HG02884 (cell line): ENCODE measurements at regions not wholly inside any gene's neighbourhood (a gene's known extent, or its start where the extent isn't known, plus 50 kb on each side); places are given as distances from the start of the nearest gene placed in this dataset.

Source experiments
- ATAC-seq: cut with Tn5 transposase; IDR thresholded peaks from one replicate; pipeline ENCODE4 v1.9.1; 2021; ENCODE audit warnings: mild to moderate bottlenecking, moderate library complexity; ENCODE audit not compliant: unreplicated experiment

DNA sequence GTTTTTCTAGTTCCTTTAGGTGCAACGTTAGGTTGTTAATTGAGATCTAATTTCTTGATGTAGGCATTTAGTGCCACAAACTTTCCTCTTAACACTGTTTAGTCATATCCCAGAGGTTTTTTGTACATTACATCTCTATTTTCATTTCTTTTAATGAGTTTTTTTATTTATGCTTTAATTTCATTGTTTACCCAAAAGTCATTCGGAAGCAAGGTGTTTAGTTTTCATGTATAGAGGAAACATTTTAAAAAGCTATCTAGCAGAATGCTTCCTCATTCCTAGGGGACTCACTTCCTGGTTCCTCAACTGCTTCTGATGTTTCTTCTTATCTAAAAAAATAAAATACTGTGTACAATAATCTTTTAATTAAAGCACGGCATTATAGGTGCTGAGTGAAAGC is 307.2 kb upstream of the CAMK1G start:
- ATAC-seq: no peak

DNA sequence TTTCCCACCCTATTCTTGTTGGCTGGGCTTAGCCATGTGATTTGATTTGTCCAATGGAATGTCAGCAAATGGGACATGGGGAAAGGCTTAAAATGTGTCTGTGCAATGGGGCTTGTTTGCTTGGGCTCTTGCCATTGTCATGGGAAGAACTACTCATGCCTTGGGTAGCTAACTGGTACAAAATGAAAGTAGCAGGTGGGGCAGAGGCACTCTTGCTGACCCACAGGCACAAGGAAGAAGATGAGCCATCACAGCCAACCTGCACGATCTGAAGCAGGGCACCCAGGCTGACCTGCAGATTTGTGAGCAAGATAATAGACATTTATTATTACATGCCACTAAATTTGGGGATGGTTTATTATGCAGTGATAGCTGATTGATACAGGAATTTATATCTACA is 305.9 kb upstream of the CAMK1G start:
- ATAC-seq: no peak

DNA sequence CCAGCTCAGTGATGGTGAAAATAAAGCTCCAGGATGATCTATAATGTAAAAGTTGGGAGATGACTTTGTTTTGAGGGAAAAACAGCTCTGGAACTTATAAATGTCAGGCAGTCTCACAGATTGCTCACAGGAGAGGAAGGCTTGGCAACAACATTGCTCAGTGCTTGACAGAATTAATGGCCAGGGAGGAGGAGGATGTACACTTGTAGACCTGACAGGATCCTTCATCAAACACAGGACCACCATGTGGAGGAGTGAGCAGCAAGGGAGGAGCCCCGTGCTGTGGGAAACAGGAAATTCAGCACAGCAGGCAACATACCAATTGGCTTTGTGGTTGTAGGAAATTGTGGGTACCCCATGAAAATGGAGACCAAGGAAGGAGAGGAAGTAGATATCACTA is 291.8 kb upstream of the CAMK1G start:
- no peak for ATAC-seq

DNA sequence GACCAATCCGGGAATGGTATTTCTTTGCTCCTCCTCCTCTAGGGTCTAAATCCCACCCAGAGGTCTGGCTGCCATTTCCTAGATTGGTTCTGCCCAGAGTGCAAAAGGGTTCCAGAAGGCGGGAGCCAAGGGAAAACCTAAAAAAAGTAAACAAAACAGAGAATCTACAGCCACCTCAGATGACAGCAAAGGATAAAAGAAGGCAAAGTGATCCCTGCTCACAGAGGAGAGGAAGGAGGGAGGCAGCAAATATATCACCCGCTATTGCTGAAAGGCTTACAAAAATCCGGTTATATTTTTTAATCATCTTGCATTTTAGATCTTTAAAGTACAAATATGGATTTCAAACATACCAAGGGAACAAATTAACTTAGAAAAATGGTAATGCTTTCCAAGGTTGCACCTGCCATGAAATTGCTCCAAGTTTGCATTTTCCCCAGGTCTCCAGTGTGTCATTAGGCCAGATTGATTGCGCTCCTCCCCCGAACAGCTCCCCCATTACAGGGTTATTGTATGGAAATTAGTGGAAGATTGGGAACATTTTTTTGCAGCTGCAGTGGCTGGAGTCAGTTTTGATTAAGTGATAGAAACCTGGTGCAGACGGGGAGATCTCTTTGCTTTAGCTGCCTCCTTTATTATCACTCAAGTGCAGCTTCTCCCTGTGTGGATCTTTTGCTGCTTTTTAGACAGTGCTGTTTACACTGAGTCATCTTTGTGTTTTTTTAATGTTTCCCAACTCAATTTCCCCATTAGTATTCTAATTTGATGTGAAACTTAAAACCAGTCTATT is 280.5 kb upstream of the CAMK1G start:
- ATAC-seq: no peak

DNA sequence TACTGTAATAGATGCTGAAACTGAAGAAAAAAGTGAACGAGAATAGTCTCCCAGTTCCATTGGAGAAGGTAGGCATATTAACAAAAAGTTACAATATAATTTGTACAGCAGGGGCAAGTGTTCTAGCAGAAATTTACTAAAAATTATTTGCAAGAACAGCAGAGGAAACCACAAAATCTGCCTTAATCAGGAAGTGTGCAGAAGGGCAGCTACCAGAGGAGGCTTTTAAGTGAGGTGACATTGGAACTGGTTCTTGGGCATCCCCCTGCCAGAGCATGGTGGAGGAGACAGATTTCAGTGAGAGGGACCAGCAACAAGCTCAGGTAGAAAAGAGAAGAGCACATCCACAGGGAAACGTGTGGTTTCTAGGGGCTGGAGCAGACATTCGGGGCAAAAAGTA is 279.3 kb upstream of the CAMK1G start:
- no peak for ATAC-seq

DNA sequence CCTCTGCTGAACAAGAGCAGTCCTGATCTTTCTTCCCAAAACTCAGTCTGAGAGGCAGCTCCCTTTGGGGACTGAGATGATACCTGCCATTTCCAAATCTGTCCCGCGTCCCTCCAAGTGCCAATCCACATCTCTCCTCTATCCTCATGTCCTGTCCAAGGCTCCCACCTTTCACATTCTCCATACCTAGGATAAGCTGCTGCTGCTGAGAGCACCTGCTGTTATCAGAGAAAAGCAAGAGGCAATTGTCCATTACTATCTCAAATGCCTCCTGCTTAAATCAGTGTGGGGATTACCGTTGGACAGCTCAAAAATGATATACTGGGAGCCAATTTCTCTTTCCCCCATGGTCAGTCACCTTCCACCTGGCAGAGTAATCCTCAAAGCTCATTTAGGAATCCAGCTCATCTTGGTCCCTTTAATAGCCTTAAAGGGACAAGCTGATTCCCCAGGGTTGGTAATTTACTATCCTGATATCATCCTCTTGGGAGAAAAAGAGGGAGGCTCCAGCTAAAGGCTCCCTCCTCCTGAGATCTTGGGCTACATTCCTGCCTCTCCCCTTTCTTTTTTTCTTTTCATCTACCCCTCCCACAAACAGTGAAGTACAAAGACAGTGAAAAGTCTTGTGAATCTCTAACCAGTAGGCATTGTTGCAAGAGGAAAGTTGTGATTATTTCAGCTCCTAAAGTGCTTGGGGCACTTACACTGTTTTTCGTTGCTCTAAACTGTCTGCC is 278.1 kb upstream of the CAMK1G start:
- ATAC-seq: no peak

DNA sequence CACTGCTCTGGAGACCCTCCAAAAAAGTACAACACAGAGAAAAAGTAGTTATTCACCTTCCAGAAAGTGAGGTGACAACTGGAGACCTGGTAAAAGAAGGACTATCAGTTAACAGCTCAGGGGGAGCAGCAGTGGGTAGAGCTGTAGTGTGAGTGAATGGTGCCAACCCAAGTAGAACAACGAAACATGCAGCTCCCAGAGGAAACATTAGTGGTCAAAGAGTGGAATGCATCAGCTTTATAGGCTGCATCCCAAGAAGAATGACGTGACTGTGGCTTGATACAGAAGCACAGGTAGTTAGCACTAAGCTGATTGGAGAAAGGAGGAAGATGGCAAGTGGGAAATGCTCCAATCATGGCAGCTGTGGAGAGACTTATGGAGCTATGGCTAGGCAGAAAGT is 275.7 kb upstream of the CAMK1G start:
- no peak for ATAC-seq

DNA sequence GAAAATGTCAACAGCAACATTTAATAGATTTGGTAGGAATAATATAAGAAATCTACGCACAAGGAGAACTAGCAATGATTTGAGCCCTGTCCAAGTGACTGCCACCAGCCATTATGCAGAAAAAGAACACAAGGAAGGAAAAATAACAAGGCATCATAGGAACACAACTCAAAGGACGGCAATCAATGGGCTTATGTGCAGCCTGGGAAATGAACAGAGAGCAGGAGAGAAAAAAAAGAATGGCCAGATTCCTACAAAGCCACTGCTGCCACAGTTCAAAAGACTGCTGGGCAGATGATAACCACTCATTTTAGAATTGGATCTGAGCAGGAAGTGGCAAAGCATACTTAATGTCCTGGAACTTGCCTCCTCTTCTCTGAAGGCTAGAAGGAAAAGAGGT is 274.3 kb upstream of the CAMK1G start:
- ATAC-seq: no peak

DNA sequence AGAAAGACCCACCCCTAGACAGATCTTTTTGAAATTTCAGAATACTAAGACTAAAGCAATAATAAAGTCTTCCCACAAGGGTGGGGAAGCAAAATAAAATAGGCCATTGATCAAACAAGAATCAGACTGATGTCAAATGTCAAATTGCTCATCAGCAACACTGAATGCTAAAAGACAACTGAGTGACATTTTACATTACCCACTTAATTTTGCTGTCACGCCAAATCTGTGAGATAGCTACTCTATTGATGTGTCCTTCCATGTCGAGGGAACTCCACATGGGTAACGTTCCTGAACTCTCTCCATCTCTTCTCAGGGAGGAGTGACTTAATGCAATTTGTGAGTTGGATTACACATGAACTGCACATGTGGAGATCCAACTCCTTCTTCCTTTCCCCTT is 271.7 kb upstream of the CAMK1G start:
- no peak for ATAC-seq

DNA sequence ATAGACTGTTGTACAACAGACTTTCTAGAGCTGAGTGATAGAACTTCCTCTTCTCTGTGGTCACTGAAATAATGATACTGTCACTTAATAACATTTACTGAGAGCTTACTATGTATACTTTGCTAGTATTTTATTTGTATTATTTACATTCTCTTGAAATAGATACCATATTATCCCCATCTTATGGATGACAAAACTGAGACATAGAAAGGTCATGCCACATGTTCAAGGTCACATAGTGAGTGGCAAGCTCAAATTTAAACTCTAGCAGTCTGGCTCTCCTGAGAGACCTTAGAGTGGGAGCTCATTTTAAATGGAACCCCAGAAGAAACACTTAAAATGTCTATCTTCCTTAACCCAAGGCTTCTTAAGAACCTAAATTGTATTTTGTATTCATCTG is 266.6 kb upstream of the CAMK1G start:
- no peak for ATAC-seq

DNA sequence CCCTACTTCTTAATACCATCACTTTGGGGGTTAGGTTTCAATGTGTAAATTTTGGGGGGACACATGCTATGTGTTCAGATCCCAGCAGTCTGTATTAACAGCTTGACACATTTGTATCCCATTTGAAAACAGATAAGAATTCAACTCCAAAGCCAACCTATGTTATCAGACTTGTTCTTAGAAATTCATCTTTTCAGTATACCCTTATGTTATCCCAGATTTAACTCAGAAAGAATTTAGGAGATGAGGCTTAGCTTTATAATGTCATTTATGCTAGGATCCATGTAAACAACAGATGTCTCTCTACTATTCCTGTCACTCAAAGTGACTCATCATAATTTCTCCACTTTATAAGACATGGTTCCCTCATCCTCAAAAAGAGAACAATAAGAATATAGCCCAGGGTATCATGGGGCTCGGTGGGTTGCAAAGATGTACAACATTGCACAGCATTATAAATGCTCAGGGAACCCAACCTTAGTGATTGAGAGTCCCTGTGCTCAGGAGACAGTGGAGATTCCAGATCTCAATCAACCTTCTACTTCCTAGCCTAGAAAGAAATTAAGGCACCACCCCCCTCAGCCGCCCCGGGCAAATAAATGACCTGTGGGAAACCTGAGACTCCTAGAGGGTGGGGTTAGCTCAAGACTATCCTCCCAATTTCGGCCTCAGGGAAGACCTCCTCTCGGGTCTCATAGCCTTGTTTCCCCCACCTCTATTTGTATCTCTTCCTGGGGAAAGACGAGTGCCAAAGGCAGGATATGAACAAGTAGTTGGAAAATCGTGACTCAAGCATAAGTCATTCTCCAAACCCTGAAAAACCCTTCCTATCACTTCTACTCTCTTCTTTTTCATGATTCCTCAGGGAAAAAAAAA is 265.1 kb upstream of the CAMK1G start:
- no peak for ATAC-seq

DNA sequence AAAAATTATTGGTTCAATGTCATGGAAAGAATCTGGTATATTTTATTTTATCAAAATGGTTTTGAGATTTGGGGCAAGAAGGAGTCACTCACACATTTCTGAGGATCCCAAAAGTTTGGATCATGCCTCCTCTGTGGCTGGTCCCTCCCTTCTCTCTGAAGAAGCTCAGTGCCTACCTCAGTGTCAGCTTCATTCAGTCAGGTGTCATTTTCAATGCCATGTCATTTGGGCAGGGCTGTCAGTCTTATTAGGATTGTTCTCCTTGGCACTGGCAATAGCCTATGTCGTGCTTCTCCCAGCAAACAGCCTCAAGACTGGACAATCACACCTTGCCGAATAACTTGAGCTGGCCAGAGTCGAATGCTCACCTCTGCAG is 264.5 kb upstream of the CAMK1G start:
- no peak for ATAC-seq

DNA sequence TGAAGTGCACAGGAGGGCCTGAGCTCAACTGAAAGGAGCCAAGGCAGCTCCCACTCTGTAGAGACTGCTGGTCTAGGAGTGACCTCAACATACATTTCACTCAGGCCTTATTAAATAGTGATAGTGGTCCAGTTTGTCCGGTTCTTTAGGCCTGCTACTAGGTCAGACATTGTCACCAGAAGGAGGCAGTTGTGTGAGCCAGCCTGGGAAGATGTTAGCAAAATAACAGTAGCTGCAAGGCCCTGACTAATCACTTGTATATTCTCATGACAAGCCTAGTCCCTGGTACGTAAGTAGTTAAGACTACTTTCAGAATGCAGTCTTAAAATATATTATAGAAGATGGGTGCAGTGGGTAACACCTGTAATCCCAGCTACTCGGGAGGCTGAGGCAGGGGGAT is 264.0 kb upstream of the CAMK1G start:
- ATAC-seq: no peak

DNA sequence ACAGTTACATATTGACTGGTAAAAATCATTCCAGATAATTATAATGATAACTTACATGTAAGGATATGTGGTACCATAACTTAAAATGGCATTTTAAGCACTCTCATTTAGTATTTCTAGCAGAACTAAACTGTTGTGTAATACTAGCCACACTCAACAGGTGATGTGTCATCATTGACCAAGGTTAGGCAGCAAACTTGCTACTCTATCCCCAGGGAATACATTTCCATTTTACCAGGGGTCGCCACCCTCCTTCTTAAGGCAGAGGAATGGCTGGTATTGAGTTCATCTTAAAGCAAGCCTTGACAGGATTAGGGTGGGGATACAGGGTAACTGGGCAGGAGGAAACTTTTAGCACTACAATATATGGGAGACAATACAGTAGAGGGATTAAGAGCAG is 259.8 kb upstream of the CAMK1G start:
- no peak for ATAC-seq

DNA sequence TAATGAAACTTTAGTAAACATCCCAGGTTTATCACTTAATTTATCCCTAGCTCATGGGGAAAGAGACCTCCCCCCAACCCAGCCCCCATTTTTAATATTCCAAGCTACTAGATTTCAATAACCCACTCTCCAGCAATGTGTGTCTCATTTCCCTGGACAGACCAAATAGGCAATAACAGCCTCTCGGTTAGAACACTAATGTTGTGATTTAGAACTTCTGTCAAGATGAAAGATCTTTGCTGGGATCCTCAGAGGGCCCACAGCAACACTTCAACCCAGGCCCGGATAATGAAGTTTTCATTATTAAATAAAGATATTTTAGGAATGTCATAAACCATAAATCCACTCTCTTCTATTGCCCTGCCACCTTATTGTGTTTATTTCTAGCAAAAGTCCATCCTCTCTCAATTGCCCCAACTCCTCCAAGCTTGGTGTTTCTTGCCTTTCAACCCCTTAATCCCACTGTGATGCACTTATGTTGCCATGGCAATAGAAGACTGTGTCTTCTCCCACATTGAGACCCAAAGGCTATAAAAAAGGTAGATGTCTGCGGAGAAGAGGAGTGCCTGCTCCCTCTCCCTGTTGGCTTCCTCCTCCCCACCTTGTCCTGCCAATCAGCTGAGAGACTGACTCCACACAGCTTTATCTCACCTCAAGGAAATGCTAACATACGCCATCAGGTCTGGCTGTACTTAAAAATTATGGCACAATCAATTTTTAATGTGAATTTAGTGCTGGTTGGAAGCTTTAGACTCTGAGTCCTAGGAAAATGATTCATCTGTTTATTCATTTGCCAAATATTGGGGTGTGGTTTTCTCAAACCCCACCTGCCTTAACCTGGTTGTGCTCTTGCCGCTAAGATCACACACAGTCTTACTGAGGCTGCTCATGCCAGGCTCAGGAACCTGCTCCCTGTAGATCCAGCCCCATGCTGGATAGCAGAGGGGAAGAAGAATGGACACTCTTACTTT is 258.3 kb upstream of the CAMK1G start:
- ATAC-seq: no peak

DNA sequence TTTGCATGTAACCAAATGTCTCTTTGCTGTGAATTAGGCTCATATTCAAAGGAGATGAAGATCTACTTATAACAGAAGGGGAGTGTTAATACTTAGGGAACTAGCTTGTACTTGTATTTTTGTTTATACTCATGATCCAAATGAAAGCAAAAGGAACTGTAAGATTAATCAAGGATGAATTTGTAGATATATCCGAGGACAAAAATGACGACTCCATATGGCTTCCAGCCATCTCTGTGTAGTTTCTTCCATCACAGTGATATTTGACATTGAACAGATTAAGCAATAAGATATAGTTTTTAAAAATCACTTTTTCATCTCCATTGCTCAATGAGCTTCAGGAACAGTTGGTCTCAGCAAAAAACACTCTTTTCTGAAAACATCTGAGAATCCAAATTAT is 257.4 kb upstream of the CAMK1G start:
- no peak for ATAC-seq

DNA sequence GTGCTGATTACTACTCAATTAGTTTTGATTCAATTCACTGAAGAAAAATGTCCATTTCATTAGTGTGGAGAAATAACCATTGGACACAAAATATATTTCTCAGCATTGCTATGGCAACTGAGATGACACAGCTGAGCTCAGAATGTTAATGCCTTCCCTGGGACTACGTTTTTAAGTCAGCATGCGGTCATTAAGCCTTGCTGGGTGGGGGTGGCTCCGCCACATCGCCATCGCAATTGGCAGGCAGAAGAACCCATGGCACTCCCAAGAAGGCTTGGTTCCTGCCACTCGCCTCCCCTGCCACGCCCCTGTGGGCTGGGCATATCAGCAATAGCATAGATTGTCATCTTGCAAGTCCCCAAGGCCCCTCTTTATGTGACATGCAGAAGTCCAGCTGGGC is 256.7 kb upstream of the CAMK1G start:
- ATAC-seq: no peak

DNA sequence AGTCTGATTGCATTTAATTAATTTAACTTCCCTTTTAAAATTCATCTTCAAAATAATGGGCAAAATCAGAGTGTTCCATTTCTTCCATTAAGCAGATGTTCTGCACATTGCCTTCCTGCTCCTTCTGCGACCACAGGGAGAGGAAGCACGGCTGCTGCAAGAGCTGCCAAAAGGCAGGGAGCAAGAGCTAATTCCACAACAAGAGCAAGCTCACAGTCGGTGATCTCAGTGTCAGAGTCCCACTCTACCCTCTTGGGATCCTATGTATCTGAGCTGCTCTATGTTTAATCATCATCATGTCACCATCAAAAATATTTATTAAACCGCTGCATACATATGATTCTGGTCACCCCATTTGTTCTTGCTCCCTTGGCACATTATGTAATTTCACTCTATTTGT is 255.3 kb upstream of the CAMK1G start:
- no peak for ATAC-seq

DNA sequence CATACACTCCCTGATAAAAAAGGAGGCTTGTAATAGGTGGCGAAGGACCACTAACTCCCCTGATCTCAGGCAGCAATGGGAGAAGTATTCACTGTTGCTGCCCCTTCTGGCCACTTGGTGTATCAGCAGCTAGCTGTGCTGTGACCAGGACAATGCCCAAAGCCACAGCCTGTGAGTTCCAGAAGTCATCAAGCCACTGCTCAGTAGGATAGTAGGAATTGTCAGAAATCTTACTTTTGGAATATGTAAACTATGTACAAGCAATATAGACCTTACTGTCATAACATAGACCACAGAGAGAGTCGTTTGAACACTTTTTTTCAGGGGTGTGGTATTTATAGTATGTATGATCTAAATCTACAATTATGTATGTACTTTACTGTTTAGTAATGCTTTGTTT is 248.3 kb upstream of the CAMK1G start:
- ATAC-seq: peak; percentile 93

DNA sequence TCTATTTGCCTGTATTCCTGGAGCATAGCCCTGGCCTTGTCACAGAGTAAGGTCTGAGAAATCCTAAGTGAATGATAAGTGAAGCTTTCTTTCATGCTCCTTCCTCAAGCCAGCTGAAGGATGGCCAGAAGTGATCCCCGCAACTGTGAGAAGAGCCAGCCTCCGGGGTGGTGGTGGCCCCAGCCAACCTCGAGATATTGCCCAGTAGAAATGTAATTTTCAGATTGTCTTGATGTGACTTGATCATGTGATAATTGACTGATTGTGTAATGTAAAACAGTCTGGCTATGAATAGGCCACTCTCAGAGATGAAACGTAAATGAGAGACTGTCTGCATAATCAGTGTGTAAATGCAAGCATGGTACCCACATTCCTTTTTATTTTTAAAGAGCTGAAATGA is 242.4 kb upstream of the CAMK1G start:
- ATAC-seq: no peak
